ENCODE measurements at regions not wholly inside any gene's neighbourhood (a gene's known extent, or its start where the extent isn't known, plus 50 kb on each side); places are given as distances from the start of the nearest gene placed in this dataset.
"Not testable (repeated sequence)": the region's sequence is repeated elsewhere in the genome, so short reads cannot be mapped to it uniquely, and the experiment has no call there.

GRCh38 chr7:142440906-142441411, 183.1 kb upstream of the PRSS58 start:
- no peak for DNase-seq (ENCODE audit: low read depth)

- DNase-seq (ENCODE audit: low read depth): no peak
Measured at GRCh38 chr7:142440219-142440905, 182.5 kb upstream of the PRSS58 start.

- DNase-seq (ENCODE audit: low read depth): no peak
Measured at GRCh38 chr7:142439739-142440138, 181.9 kb upstream of the PRSS58 start.

GRCh38 chr7:142438923-142439515, 181.2 kb upstream of the PRSS58 start:
- no peak for DNase-seq (ENCODE audit: low read depth)

GRCh38 chr7:142438235-142438922, 180.5 kb upstream of the PRSS58 start:
- DNase-seq (ENCODE audit: low read depth): no peak

- no peak for DNase-seq (ENCODE audit: low read depth)
Measured at GRCh38 chr7:142437741-142438140, 179.9 kb upstream of the PRSS58 start.

- no peak for DNase-seq (ENCODE audit: low read depth)
Measured at GRCh38 chr7:142436601-142437000, 178.7 kb upstream of the PRSS58 start.

- DNase-seq (ENCODE audit: low read depth): not testable (repeated sequence)
Measured at GRCh38 chr7:142435606-142436005, 177.7 kb upstream of the PRSS58 start.

GRCh38 chr7:142434666-142435167, 176.9 kb upstream of the PRSS58 start:
- no peak for DNase-seq (ENCODE audit: low read depth)

- not testable (repeated sequence) for DNase-seq (ENCODE audit: low read depth)
Measured at GRCh38 chr7:142434133-142434532, 176.3 kb upstream of the PRSS58 start.

GRCh38 chr7:142432377-142432776, 174.5 kb upstream of the PRSS58 start:
- no peak for DNase-seq (ENCODE audit: low read depth)

GRCh38 chr7:142431491-142431890, 173.6 kb upstream of the PRSS58 start:
- DNase-seq (ENCODE audit: low read depth): no peak

- DNase-seq (ENCODE audit: low read depth): no peak
Measured at GRCh38 chr7:142428094-142428493, 170.2 kb upstream of the PRSS58 start.

GRCh38 chr7:142425281-142425680, 167.4 kb upstream of the PRSS58 start:
- DNase-seq (ENCODE audit: low read depth): no peak

GRCh38 chr7:142422621-142423020, 164.8 kb upstream of the PRSS58 start:
- no peak for DNase-seq (ENCODE audit: low read depth)

- no peak for DNase-seq (ENCODE audit: low read depth)
Measured at GRCh38 chr7:142420554-142421362, 162.9 kb upstream of the PRSS58 start.

- DNase-seq (ENCODE audit: low read depth): no peak
Measured at GRCh38 chr7:142418326-142418725, 160.5 kb upstream of the PRSS58 start.

GRCh38 chr7:142414915-142415314, 157.1 kb upstream of the PRSS58 start:
- DNase-seq (ENCODE audit: low read depth): no peak

GRCh38 chr7:142414135-142414534, 156.3 kb upstream of the PRSS58 start:
- no peak for DNase-seq (ENCODE audit: low read depth)

GRCh38 chr7:142413280-142414000, 155.6 kb upstream of the PRSS58 start:
- DNase-seq (ENCODE audit: low read depth): no peak

- no peak for DNase-seq (ENCODE audit: low read depth)
Measured at GRCh38 chr7:142412551-142413193, 154.8 kb upstream of the PRSS58 start.

Measured in activated gamma-delta T cell treated with anti-CD3 and anti-CD28 coated beads, Interleukin-2, amount 50 U/mL, for 16 hours (primary cell).